Activated naive CD8-positive, alpha-beta T cell treated with anti-CD3 and anti-CD28 coated beads, Interleukin-2, amount 10 ng/mL, durations not matched to agents 7 days and 5 days (primary cell): ENCODE measurements at regions not wholly inside any gene's neighbourhood (a gene's known extent, or its start where the extent isn't known, plus 50 kb on each side); places are given as distances from the start of the nearest gene placed in this dataset.
"Not testable (repeated sequence)": the region's sequence is repeated elsewhere in the genome, so short reads cannot be mapped to it uniquely, and the experiment has no call there.

ENCODE experiments used
- ATAC-seq: fragments of 150-1000 bp; cut with Tn5 transposase; one replicate; pipeline ENCODE4 v1.10.0; 2021; ENCODE audit warnings: low read depth, moderate library complexity
- POLR2A ChIA-PET: fragments of 350-600 bp; sonication (Branson Sonifier 250); formaldehyde crosslinking; loops from one replicate; lab custom pipeline; 2021; ENCODE audit warnings: antibody characterized with exemption; lab: Charles Lee
- DNase-seq: peaks from one replicate; pipeline ENCODE4 v3.0.0; 2021
- H3K27ac Mint-ChIP-seq: one replicate; pipeline ENCODE4 v1.8.0; 2022; ENCODE audit warnings: mild to moderate bottlenecking, mixed read lengths
- H3K27me3 Mint-ChIP-seq: one replicate; pipeline ENCODE4 v1.8.0; 2022; ENCODE audit warnings: mild to moderate bottlenecking, moderate library complexity, mixed read lengths
- H3K36me3 Mint-ChIP-seq: one replicate; pipeline ENCODE4 v1.8.0; 2021; ENCODE audit warnings: mild to moderate bottlenecking, mixed read lengths
- H3K4me1 Mint-ChIP-seq: one replicate; pipeline ENCODE4 v1.8.0; 2021; ENCODE audit warnings: mixed read lengths
- H3K4me3 Mint-ChIP-seq: one replicate; pipeline ENCODE4 v1.8.0; 2022; ENCODE audit warnings: mild to moderate bottlenecking, moderate library complexity, mixed read lengths
- H3K9me3 Mint-ChIP-seq: one replicate; pipeline ENCODE4 v1.8.0; 2021; ENCODE audit warnings: mixed read lengths

DNA sequence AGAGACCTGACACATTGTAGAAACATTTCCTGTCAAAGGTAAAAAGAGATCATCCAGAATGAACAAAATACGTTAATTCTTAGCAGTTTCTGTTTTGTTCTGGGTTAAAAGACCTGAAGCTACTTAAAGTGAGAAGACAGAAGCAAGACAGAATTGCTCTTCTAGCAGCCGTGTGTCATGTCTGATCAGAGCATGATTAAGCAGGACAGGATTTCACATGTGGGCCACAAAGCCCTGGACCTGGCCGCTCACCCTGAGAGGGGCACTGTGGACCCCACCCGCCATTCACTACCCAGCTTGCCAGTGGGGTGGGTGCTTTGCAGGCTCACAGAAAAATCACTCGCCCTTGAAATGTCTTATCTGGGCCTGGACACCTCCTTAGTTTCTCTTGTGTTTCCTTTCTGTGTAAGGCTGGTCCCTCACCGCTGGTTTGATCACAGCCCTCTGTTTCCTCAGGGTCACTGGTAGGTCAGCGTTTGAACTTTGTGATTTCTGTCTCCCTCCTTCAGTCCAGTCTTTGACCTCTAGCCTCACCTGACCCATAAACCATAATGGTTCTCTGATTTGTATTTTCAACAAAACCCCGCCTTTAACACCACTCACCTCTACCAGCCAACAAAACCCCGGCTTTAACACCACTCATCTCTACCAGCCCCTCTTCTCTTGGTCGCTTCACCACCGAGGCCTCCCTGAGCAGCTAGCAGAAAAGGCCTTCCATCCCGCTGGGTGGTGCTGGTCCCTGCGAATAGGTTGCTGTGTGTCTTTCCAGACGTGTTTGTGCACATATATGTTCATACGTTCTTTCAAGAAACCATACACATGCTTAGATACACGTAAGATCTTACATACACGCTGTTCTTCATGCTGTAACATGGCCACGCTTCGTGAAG, 185.0 kb downstream of the OR4M2 start:
- ATAC-seq, result no peak
- POLR2A ChIA-PET, result no interaction called here
- Mint-ChIP-seq H3K36me3 (no peaks in the 10 kb centered on the region), H3K4me3 (no peak overlapping the region), H3K27me3 (peaks cover 6% of the 10 kb centered on the region), H3K4me1 (peaks cover 4% of the 10 kb centered on the region), H3K9me3 (no peaks in the 10 kb centered on the region), H3K27ac (no peak overlapping the region)
- DNase-seq, result no peak

DNA sequence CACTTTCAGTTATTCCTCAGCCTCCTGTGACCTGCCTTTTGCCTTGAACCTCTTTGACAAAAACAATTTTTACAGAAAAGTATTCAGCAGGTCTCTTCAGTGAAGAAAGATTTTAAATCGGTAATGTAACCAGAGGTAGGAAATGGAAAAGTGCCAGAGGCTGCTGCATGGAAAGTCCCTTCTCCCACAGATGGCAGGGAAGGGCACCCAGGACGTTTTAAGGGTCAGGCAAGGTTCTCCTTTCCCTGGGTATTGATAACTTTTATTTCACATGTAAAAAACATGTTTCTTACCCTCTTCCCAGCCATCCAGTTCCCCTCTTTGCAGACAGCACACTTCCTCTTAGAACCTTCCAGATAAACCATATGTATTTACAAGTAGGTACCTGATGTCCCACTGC, 185.6 kb downstream of the OR4M2 start:
- no peak for ATAC-seq
- H3K9me3 Mint-ChIP-seq, result no peaks in the 10 kb centered on the region
- peaks cover 5% of the 10 kb centered on the region for H3K27me3 Mint-ChIP-seq
- H3K4me3 Mint-ChIP-seq, result no peak overlapping the region
- DNase-seq, result no peak
- H3K4me1 Mint-ChIP-seq, result peaks cover under 1% of the 10 kb centered on the region
- H3K27ac Mint-ChIP-seq, result no peak overlapping the region
- no peaks in the 10 kb centered on the region for H3K36me3 Mint-ChIP-seq
- POLR2A ChIA-PET, result no interaction called here

DNA sequence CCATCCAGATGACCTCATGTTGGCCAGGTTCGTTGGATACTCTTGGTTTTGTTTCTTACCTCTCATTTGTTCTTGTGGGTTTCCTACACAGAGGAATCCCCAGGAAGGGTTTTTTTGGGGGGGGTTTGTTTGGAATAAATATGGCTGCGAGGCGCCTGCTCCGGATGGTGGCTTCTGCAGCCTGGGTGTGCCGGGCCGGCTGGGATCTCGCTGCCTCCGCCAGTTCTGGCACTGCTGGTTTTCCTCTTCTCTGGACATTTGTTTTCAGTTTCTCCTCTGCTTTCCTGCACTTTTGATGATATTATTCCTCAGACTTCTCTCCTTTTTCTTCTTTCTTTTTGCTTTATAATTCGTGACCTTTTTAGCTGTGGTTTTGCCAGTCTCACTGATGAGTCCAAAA, 187.4 kb downstream of the OR4M2 start:
- H3K9me3 Mint-ChIP-seq, result no peaks in the 10 kb centered on the region
- H3K4me1 Mint-ChIP-seq, result no peaks in the 10 kb centered on the region
- H3K27ac Mint-ChIP-seq, result no peak overlapping the region
- no peak overlapping the region for H3K4me3 Mint-ChIP-seq
- DNase-seq, result no peak
- no peaks in the 10 kb centered on the region for H3K36me3 Mint-ChIP-seq
- no peak for ATAC-seq
- H3K27me3 Mint-ChIP-seq, result no peaks in the 10 kb centered on the region
- POLR2A ChIA-PET, result no interaction called here

DNA sequence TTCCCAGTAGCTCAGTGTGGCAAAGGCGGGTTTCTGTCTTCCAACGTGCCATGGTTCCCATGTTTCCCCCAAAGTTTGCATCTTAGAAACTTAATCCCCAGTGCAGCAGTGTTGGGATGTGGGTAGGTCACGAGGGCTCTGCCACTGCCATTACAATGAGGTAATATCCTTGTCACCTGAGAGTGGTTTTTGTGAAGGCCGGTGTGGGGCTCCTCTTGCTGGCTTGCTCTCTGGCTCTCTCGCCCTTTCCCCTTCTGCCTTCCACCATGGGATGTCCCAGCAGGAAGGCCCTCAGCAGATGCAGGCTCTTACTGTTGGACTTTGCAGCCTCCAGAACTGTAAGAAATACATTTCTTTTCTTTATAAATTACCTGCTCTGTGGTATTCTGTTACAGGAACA, 187.9 kb downstream of the OR4M2 start:
- H3K36me3 Mint-ChIP-seq, POLR2A ChIA-PET: not testable (repeated sequence)

DNA sequence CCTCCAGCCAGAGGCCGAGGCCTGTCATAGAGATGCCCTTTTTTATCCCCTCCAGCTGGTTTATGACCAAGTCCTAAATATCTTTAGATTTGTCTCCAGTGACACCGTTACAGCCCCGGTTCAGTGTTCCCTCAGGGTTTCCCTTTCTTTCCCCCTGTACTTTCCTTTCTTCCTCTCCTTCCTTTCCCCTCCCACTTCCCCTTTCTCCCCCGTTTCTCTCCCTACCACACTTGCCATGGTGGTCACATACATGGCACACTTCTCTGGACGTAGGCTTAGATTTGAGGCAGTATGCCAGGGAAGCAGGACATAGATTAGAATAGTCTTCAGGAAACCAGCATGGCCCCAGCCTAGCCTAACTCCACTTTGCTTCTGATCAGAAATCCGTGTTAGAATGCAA, 188.3 kb downstream of the OR4M2 start:
- POLR2A ChIA-PET, H3K4me3 Mint-ChIP-seq, H3K9me3 Mint-ChIP-seq, H3K27me3 Mint-ChIP-seq, ATAC-seq, H3K36me3 Mint-ChIP-seq, DNase-seq, H3K4me1 Mint-ChIP-seq, H3K27ac Mint-ChIP-seq: not testable (repeated sequence)

More for the DNA sequence above, 187.9 kb downstream of the OR4M2 start:
- H3K9me3 Mint-ChIP-seq, H3K27me3 Mint-ChIP-seq, ATAC-seq, H3K27ac Mint-ChIP-seq, H3K4me1 Mint-ChIP-seq, DNase-seq, H3K4me3 Mint-ChIP-seq: not testable (repeated sequence)

DNA sequence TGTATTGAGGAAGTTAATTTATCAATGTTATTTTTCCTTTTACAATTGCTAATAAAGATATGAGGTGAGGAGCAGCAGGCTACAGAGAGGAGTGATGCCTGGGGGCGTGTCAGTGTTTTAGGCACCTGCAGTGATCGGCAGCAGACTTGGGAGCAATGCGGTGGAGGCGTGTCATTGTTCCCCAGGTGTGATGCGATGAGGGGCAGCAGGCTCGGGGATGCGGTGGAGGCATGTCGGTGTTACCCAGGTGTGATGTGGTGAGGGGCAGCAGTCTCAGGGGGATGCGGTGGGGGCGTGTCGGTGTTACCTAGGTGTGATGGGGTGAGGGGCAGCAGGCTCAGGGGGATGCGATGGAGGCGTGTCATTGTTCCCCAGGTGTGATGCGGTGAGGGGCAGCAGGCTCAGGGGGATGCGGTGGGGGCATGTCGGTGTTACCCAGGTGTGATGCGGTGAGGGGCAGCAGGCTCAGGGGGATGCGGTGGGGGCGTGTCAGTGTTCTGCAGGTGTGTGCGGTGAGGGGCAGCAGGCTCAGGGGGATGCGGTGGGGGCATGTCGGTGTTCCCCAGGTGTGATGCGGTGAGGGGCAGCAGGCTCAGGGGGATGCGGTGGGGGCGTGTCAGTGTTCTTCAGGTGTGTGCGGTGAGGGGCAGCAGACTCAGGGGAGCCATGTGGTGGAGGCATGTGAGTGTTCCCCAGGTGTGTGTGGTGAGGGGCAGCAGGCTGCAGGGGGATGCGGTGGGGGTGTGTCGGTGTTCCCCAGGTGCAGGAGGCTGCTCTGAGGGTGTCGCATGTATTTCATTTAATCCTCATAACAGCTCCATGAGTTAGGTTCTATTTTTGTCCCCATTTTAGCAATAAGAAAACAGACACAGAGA, 186.2 kb upstream of the GOLGA6L22 start:
- H3K4me1 Mint-ChIP-seq, DNase-seq, ATAC-seq, H3K27me3 Mint-ChIP-seq, H3K27ac Mint-ChIP-seq, H3K9me3 Mint-ChIP-seq, H3K36me3 Mint-ChIP-seq, H3K4me3 Mint-ChIP-seq, POLR2A ChIA-PET: not testable (repeated sequence)

DNA sequence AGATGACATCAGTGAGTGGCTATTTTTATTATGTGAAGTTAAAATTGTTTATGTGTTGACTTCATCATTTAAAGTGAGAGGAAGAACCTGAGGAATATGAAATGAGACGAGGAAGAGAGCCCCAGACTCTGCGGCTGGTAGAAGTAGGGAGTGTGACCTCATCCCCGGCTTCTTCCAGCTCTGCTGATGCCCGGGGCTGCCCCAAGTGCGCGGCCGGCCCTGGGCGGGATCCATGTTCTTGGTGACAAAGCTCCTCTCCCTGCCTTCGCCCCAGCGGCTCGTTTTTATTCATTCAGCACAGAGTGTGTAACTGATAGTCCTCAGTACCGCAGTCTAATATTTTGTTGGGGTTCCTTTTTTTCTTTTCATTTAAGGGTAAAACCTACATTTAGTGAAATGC, 185.5 kb upstream of the GOLGA6L22 start:
- H3K36me3 Mint-ChIP-seq, POLR2A ChIA-PET, H3K27ac Mint-ChIP-seq, H3K9me3 Mint-ChIP-seq, H3K4me1 Mint-ChIP-seq, H3K27me3 Mint-ChIP-seq, DNase-seq, ATAC-seq, H3K4me3 Mint-ChIP-seq: not testable (repeated sequence)

DNA sequence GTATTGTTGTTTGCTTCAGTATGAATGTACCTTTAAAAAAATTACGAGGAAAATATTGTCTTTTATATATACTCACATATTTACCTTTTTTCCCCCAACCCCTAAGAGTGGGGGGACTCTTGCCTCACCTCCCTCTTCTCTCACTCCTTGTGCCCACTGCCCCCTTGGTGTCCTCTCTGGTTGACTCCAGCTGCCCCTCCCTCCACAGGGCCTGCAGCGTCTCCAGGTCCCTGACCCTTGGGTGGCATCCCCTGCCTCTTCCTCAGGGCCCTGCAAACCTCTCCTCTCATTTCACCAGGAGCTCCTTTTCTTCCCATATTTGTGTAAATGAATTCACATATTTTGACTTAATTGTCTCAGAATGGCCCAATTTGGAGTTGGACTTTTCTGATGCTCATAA, 184.3 kb upstream of the GOLGA6L22 start:
- H3K4me3 Mint-ChIP-seq, H3K36me3 Mint-ChIP-seq, POLR2A ChIA-PET, H3K4me1 Mint-ChIP-seq, H3K27me3 Mint-ChIP-seq, H3K9me3 Mint-ChIP-seq, DNase-seq, ATAC-seq, H3K27ac Mint-ChIP-seq: not testable (repeated sequence)

DNA sequence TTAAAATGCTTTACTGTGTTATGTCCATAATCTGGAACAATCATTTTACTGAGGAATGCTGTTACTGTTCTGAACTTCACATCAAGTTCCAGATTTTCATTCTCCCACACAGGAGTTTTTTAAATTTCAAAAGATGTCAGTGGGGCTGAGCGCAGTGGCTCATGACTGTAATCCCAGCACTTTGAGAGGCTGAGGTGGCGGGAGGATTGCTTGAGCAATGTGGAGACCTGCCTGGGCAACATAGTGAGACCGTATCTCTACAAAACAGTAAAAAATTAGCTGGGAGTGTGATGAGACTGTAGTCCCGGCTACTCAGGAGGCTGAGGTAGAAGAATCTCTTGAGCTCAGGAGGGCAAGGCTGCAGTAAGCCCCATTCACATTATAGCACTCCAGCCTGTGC, 177.9 kb upstream of the GOLGA6L22 start:
- H3K4me3 Mint-ChIP-seq, H3K36me3 Mint-ChIP-seq, DNase-seq, H3K27ac Mint-ChIP-seq, H3K4me1 Mint-ChIP-seq, POLR2A ChIA-PET, ATAC-seq, H3K9me3 Mint-ChIP-seq: not testable (repeated sequence)
- H3K27me3 Mint-ChIP-seq, result peaks cover 13% of the 10 kb centered on the region

DNA sequence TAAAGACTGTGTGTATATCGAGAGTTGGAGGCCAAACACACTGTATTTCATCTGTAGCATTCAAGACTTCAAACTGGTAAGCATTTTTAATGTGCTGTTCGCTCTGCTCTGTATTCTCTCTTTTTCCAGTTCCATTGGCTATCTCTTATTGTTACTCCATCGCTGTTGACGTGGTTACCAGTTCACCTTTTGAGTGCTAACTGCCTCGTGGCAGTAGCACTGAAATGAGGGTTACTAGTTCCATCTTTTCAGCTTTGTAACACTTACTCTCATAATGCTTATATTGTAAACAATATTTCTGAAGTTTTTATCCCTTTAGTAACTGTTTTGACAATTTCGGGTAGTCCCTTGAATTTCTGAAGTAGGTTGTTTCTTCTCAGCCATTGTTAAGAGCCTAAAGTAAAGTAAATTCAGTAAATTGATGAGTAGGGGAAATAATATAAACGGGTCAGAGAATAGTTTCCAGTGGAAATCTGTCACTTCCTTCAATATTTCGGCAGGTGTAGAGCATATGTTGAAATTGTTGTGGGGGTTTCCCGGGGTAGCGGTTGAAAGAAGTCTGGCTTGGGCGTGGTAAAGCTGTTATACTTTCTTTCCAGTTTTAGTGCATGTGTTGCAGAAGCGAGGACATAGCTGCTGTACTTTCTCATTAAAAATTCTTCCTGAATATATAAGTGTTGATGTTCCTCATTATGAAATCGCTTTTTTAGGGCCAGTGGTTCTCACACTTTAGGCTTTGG, 175.7 kb upstream of the GOLGA6L22 start:
- ATAC-seq, H3K27ac Mint-ChIP-seq, H3K36me3 Mint-ChIP-seq, H3K9me3 Mint-ChIP-seq, H3K4me3 Mint-ChIP-seq, POLR2A ChIA-PET, DNase-seq, H3K4me1 Mint-ChIP-seq: not testable (repeated sequence)
- H3K27me3 Mint-ChIP-seq, result peaks cover 13% of the 10 kb centered on the region

DNA sequence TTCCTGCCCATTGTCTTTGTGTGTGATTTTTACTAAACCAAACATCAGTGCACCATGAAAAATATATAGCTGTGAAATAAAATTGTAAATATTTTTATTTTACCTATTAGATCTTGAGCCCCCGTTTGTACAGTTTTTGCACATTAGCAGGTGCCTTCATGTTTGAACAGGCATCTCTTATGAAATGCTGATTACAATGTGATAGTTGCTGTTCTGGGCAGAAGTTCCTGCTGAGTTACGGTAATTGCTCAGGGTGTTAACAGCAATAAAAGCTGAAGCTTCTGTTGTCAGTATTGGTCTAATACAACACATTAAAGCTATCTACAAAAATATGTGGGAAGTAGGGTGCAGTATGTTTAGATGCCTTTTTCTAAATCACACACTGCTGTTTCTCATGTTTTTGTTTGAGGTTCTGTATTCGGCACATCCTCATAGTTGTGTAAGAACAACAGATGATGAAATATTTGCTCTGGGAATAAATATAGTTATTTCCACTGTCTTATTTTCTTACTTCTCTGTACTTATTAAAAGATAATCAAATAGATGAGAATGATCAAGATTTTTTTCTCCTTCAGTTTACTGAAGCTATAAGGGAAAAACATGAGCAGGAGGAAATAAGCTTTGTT, 173.8 kb upstream of the GOLGA6L22 start:
- H3K27ac Mint-ChIP-seq, H3K4me3 Mint-ChIP-seq, DNase-seq, H3K4me1 Mint-ChIP-seq, H3K9me3 Mint-ChIP-seq, H3K36me3 Mint-ChIP-seq, ATAC-seq, POLR2A ChIA-PET: not testable (repeated sequence)
- H3K27me3 Mint-ChIP-seq, result peaks cover 13% of the 10 kb centered on the region

DNA sequence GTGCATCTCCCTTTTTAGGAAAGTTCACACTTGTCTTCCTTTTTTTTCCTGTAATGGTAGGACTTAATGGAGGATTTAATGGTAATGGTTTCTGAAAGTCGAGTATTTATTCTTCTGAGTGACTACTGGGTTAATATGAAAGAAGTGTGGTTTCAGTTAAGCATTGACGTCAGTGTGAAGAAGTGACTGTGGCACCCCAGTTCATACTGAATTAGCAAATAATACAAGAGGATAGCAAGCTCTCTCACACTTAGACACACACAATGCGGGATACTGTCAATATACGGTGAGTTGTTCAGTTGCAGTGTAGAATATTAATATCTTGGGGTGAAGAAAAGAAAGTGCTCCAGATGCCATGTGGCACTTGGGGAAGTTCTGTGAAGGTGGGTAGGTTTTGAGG, 167.6 kb upstream of the GOLGA6L22 start:
- ATAC-seq, H3K36me3 Mint-ChIP-seq, POLR2A ChIA-PET, DNase-seq, H3K4me3 Mint-ChIP-seq, H3K9me3 Mint-ChIP-seq, H3K27me3 Mint-ChIP-seq, H3K27ac Mint-ChIP-seq, H3K4me1 Mint-ChIP-seq: not testable (repeated sequence)

DNA sequence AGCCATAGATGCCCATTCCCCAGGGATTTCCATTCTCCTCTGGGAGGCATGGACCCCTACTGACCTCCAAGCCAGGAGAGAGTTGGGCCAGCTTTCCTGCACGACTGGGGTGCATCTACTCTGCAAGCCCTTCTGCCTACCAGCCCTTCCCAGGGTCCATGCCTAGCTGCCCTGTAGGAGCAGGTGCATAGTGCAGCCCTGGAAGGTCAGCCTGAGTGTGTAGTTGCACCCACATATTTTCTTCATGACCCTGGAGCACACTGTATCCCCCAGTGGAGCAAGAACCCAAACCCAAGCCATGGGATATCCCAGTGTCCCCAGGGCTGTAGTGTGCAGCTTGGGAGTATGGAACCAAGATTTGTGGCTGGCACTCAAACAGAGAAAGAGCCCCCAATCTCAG, 155.6 kb upstream of the GOLGA6L22 start:
- ATAC-seq, POLR2A ChIA-PET: not testable (repeated sequence)

More for the DNA sequence above, 155.6 kb upstream of the GOLGA6L22 start:
- not testable (repeated sequence) for H3K4me3 Mint-ChIP-seq, H3K4me1 Mint-ChIP-seq, H3K36me3 Mint-ChIP-seq, H3K9me3 Mint-ChIP-seq, H3K27ac Mint-ChIP-seq, DNase-seq
- H3K27me3 Mint-ChIP-seq, result peaks cover 12% of the 10 kb centered on the region
